ENCODE measurements at regions not wholly inside any gene's neighbourhood (a gene's known extent, or its start where the extent isn't known, plus 50 kb on each side); places are given as distances from the start of the nearest gene placed in this dataset.

DNA sequence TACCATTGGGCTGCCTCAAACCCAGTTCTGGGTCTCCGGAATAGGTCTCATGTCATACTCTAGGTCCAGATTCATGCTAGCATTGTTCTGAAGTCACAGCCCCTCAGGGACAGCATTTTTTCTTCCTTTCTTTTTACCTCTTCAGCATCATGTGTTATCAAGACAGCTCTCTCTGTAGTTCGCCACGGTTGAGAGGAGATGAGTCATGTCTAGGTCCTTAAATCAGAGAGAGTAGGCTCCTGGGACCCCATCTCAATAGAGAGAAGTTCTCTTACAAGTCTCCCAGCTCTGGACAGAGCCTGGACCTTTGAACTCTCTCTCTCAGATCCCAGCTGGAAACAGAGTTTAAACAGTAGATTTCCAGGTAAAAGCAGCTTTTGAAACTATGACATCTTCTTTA, 332.4 kb upstream of the CD180 start:
- Histone ChIP-seq H3K36me3 (no peaks in the 10 kb centered on the region), H3K4me3 (no peak overlapping the region), H3K27ac (no peak overlapping the region), H3K4me1 (no peaks in the 10 kb centered on the region), H3K27me3 (no peaks in the 10 kb centered on the region), H3K9me3 (peaks cover 0 to 3% of the 10 kb centered on the region in 2 donors)
- DNase-seq, result no peak
- TF ChIP-seq, protein P1, sequence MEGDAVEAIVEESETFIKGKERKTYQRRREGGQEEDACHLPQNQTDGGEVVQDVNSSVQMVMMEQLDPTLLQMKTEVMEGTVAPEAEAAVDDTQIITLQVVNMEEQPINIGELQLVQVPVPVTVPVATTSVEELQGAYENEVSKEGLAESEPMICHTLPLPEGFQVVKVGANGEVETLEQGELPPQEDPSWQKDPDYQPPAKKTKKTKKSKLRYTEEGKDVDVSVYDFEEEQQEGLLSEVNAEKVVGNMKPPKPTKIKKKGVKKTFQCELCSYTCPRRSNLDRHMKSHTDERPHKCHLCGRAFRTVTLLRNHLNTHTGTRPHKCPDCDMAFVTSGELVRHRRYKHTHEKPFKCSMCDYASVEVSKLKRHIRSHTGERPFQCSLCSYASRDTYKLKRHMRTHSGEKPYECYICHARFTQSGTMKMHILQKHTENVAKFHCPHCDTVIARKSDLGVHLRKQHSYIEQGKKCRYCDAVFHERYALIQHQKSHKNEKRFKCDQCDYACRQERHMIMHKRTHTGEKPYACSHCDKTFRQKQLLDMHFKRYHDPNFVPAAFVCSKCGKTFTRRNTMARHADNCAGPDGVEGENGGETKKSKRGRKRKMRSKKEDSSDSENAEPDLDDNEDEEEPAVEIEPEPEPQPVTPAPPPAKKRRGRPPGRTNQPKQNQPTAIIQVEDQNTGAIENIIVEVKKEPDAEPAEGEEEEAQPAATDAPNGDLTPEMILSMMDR (IDR thresholded peaks at IDR 0.05), result no peak
- no peak for TF ChIP-seq POLR2A (IDR thresholded peaks at IDR 0.05)
- intact Hi-C loops (cut with DNase I; ENCODE audit: low total_unique reads), result no loop called here

DNA sequence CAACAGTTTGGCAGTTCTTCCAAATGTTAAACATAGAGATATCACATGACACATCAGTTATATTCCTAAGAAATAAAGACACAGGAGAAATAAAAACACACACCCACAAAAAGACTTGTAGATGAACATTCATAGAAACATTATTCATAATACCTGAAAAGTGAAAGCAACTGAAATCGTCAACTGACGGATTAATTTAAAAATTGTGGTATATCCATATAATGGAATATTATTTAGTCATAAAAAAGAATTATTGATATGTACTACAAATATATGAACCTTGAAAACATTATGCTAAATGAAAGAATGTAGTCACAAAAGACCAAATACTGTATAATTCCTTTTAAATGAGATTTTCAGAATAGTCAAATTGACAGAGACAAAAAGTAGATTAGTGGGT, 330.2 kb upstream of the CD180 start:
- Histone ChIP-seq H3K4me1 (no peaks in the 10 kb centered on the region), H3K27me3 (no peaks in the 10 kb centered on the region), H3K9me3 (peaks cover 0 to 3% of the 10 kb centered on the region in 2 donors), H3K4me3 (no peak overlapping the region), H3K27ac (no peak overlapping the region), H3K36me3 (no peaks in the 10 kb centered on the region)
- TF ChIP-seq, protein P1 (IDR thresholded peaks at IDR 0.05), result no peak
- TF ChIP-seq POLR2A (IDR thresholded peaks at IDR 0.05), result no peak
- intact Hi-C loops (cut with DNase I; ENCODE audit: low total_unique reads), result no loop called here
- no peak for DNase-seq

DNA sequence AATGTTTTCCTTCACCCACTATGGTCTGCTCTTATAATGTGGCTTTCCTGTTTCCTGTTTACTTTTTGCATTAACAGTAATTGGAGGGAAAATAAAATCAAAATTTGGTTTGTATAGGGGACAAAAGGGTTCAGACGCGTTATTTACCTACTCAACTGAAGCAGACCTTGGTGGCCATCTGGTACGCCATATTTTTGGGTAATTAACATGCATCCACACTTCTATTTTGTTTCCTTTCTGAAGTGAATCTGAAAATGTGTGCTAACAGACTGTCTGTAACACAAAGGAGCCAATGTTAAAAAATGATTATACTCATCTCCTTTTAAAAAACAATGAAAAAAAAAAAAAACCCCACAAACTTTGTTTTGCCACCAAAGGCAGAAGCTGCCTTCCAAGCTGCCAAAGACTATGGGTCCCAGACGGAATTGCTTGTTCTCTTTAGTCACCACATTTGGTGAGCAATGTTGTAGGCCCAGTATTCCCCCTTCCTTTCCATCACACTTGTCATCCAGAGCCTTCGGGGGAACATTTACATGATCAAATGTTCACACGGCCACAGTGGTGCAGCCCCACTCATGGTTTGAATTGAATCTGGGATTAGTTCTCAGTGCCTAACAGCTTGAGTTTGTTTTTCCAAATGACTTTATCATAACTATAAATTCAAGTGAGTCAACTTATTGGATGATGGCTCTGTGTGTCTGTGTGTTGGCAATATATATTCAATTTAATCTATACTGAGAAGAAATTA, 323.7 kb upstream of the CD180 start:
- intact Hi-C loops (cut with DNase I; ENCODE audit: low total_unique reads), result no loop called here
- Histone ChIP-seq H3K9me3 (peaks cover 0 to 1% of the 10 kb centered on the region in 2 donors), H3K27ac (no peak overlapping the region), H3K4me1 (no peaks in the 10 kb centered on the region), H3K4me3 (no peak overlapping the region), H3K36me3 (no peaks in the 10 kb centered on the region), H3K27me3 (no peaks in the 10 kb centered on the region)
- no peak for DNase-seq
- no peak for TF ChIP-seq POLR2A (IDR thresholded peaks at IDR 0.05)
- TF ChIP-seq, protein P1 (IDR thresholded peaks at IDR 0.05), result no peak

DNA sequence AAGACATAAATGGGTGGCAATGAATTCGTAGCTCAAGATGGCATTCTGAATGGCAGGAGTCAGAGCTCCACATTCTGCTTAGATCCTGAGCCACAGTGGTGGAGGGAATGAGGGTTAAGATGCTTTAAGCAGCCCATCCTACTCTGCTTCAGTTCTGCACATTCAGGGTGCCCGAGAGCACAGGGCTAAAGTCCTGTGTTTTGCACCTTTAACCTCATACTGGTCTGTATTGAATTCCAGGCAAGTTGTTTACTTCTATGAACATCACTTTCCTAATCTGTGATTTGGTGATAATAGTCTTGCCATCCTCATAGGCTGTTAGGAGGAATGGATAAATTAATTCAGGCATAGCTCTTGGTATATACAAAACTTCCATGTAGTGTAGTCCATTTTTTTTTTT, 321.6 kb upstream of the CD180 start:
- TF ChIP-seq, protein P1 (IDR thresholded peaks at IDR 0.05), result no peak
- no peak for TF ChIP-seq POLR2A (IDR thresholded peaks at IDR 0.05)
- DNase-seq, result no peak
- Histone ChIP-seq H3K27me3 (no peaks in the 10 kb centered on the region), H3K36me3 (no peaks in the 10 kb centered on the region), H3K4me1 (no peaks in the 10 kb centered on the region), H3K4me3 (no peak overlapping the region), H3K9me3 (no peaks in the 10 kb centered on the region), H3K27ac (no peak overlapping the region)
- intact Hi-C loops (cut with DNase I; ENCODE audit: low total_unique reads), result no loop called here

DNA sequence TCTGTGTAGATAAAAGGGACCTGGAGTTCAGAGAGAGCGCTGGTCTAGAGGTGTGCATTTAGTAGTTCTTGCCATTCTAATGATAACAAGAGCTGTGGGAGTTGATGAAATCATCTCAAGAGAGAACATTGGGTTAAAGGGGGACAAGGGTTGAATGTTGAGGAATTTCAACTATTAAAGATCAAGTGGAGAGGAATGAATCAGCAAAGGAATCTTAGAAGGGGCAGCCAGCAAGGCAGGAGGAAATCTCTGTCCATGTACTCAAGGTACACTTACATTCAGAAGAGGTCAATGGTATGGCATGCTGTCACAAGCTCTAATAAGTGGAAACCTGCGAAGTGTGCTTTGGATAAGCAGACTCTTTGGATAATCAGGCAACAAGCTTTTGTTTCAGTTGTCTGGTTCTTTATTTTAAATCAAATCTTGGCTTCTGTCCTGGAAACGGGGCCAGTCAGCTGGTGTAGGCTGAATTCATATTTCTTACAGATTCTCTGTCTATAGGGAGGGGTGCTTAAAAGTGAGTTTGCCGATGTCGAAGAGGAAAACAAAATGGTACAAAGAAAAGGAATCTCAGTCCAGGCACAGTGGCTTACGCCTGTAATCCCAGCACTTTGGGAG, 320.5 kb upstream of the CD180 start:
- intact Hi-C loops (cut with DNase I; ENCODE audit: low total_unique reads), result no loop called here
- no peak overlapping the region for H3K27ac ChIP-seq
- no peaks in the 10 kb centered on the region for H3K4me1 ChIP-seq
- H3K9me3 ChIP-seq, result no peaks in the 10 kb centered on the region
- no peak for DNase-seq
- TF ChIP-seq, protein P1 (IDR thresholded peaks at IDR 0.05), result no peak
- no peak for TF ChIP-seq POLR2A (IDR thresholded peaks at IDR 0.05)
- no peak overlapping the region for H3K4me3 ChIP-seq
- no peaks in the 10 kb centered on the region for H3K27me3 ChIP-seq
- no peaks in the 10 kb centered on the region for H3K36me3 ChIP-seq

All from uterus (tissue), 3 donors.